CD4-positive, alpha-beta T cell treated with Interferon alpha-2 for 1 hour (primary cell): ENCODE measurements at regions not wholly inside any gene's neighbourhood (a gene's known extent, or its start where the extent isn't known, plus 50 kb on each side); places are given as distances from the start of the nearest gene placed in this dataset.
"Not testable (repeated sequence)": the region's sequence is repeated elsewhere in the genome, so short reads cannot be mapped to it uniquely, and the experiment has no call there.

ENCODE experiments used
- DNase-seq, 2 donors: peaks; one replicate each; pipeline ENCODE4 v3.0.0-alpha.2; 2020 to 2022

DNA sequence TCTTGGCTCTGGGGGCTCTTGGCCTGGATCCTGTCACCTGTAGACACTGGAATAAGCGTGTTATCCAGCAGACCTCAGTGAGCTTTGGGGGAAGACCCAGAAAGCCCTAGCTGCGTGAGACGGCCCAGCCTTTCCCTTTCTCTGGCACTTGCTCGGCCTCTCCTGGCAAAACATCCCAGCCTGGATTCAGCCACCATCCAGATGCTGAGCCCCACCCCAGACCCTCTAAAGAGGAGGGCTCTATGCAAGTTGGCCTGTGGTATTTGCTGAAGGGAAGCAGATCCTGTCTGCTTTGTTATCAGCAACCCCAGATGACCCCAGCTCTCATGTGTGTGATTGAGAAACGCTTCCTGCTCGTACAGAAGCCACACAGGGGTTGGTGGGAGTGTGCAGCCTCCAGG is 267.2 kb downstream of the FAM43A start:
- DNase-seq, result no peak

DNA sequence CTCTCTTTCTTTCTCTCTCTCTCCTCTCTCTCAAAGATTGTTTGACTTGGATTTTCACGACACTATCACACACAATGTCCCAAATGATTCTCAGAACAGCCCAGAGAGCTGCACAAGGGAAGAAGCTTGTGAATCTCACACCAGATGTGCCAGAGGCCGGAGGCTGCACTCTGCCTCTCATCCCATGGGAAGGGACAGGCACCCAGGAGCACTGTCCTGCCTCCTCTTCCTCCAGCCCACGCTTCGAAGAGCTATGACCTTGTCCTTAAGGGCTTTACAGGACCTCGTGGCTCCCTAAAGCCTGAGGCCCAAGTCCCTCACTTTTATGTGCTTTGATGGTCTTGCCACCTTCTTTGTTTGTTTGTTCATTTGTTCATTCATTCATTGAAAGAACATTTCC is 267.6 kb downstream of the FAM43A start:
- no peak for DNase-seq

DNA sequence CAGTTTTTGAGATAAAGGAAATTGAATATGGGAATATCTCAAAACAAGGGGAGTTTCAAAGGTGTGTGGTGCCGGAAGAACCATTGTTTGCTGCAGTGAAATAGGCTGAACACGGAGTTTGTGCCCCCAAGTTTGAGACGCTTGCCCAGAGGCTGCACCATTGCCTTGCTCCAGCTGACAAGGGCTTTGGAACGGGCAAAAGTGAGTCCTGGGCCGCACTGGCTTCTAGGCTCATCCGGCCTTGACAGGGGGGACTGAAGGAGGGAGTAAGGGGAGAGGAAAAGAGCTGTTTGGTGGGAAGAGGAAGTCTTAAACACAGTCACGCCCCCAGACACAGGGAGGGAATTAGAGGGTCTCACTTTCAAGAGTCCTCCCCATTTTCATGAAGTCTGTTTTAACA is 269.9 kb downstream of the FAM43A start:
- no peak for DNase-seq

DNA sequence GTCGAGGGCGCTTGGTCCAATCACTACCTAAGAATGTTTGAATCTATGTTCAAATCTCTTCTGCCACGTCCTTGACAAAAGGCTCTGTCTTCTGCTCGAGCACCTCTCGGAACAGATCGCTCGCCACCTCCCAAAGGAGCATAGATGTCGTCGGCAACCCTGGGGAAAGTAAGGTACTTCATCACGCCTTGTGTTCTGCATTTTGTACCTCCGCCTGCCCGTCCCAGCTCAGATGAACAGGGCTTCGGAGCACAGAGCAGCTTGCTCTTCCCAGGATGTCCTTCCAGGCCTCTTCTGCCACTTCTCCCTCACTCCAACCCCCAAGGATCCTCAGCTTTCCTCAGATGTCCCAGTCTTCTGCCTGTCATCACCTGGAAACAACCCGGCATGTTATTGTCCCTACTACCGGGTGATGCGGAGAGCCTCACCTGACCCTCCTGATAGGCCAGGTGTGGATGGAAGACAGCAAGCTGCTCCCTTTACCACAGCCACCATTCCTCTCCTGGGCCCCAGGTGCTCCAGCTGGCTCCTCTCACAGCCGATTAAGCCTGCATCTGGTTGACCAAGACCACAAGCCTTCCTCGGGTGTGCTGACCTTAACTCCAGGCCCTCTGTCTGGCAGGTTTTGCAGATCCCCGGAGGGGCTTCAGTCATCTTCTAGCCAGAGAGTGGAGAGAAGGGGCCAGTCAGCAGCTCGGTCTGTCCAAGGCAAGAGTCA is 270.5 kb downstream of the FAM43A start:
- DNase-seq, result no peak

DNA sequence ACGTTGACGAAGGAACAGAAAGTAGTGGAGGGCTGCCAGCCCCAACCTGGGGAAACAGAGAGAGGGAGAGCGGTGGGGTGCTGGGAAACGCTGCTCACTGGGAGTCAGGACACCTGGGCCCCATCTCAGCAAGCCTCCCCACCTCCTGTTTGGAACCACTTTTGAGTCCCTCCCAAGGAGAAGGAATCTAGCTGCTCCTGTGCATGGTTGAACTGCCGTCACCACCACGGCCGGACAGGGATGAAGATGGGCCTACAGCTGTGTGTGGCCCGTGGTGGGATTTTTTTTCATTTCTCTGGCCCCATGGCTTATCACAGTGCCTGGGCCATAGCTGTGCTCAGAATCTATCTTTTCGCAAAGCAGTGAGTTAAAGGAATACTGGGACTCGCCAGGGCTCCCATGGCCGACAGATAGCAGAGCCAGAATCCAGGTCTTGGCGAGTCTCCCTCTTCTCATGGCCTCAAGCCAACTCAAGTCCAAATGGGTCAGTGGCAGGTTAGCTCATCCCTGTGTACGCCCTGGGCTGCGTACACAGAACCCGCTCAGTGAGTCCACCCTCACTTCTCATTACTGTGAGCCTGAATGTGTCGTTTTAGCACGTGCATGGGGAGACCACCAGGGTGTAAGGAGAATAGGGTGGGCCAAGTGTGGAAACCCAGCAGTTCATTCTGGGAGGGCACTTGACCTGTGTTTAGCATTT is 271.2 kb downstream of the FAM43A start:
- DNase-seq, result no peak

DNA sequence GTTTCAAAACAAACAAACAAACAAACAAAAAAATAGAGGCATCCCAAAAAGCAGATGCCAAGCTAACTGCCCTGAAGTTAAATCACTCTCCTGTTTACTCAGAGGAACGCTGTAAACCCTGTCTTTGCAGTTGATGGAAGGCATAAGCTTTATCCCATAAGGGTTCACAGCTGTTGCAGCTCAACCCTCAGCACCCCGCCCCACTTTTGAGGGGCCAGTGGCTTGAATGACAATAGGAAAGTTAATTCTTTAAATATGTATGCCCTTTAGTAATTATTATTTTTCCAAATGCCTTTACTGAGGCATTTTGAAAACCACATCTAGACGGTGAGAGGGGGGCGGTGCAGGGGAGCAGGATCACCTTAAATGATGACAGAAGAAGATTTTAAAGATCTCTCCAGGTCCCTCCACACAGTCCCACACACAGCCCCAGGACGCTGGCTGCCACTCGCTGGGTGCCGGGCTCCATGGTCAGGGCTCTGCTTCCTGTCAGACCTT is 272.1 kb downstream of the FAM43A start:
- DNase-seq, result no peak

DNA sequence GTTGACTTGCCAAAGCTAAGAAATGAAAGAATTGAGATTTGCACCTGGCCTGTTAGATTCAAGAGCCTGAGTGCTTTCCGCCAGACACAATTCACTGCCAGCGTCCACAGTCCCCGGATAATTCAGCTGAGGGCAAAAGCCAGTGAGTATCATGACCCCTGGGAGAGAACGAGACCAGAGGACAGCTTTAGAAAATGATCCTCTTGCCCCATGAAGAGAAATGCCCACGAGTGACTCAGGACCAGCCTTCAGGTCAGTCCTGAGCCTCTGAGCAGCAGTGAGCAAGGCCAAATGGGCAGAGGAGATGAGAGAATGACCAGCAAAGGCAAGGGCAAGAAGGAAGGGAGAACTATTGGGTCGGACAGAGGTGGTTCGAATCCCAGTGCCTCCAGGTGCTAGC is 273.5 kb downstream of the FAM43A start:
- DNase-seq, result no peak

DNA sequence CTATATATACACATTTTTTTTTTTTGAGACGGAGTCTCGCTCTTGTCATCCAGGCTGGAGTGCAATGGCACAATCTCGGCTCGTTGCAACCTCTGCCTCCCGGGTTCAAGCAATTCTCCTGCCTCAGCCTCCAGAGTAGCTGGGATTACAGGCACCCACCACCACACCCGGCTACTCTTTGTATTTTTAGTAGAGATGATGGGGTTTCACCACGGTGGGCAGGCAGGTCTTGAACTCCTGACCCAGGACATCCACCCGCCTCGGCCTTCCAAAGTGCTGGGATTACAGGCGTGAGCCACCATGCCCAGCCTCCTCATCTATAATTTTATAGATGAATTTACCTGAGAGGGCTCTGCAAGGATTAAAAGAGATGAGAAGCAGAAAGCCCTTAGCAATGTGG is 274.0 kb downstream of the FAM43A start:
- not testable (repeated sequence) for DNase-seq

DNA sequence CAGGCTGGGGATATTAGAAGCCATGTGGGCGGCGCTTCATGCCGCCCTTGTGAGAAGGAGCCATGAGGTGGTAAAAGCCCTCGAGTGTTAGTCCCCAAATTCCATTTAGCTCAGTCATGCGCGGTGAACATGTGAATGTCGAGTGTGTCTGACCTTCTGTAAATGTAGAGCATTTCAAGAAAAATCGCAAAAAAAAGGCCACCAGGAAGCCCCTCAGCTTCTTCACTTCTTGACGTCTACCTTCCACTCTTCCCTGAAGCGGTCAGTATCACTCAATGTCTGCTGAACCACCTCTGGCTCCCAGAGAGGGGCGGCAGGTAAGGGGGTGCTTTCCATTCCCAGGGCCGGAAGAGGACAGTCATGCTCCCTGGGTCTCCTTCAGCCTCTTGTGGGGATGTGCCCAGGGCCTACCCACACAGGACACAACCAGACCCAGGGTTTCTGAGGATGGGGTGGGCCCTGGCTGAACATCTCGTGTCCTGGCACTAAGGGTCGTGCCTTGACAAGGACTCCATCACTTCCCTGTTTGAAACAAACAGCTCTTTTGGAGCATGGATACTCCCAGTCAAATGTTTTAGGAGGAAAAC is 274.9 kb downstream of the FAM43A start:
- DNase-seq, result no peak

DNA sequence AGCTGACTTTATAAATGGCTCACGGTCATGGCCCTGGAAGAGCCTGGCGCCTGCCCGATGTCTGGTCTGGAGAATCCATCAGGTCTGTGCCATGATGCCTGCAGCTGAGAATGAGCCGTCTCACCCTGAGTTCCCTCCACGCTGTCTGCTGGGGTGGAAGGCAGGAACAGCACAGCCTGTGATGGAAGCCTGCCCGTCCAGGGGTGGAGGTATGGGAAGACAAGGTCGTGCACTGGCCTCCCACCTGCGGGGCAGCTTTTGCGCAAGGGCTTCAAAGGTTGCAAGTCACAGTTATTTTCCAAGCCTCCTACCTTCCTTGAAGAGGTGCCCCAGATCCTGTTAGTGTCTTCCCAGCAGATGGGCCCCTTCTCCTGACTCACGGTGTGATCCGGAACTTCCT is 275.5 kb downstream of the FAM43A start:
- no peak for DNase-seq

DNA sequence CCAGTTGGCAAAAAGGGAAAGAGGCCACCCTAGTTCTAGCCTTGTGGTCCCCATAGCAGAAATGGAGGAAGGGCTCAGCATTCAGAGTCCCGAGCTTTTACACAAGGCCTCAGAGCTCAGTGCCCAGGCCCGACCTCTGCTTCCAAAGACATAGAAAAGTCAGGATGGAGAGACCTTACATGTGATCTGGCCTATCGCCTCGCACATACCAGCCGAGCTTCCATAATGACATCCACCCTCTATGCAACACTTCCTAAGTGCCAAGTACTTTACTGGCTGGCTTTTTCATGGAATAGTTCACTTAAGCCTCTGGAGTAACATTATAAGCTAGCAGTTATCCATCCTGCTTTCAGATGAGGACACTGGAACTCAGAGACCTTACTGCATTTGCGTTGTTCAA is 275.9 kb downstream of the FAM43A start:
- DNase-seq, result no peak

DNA sequence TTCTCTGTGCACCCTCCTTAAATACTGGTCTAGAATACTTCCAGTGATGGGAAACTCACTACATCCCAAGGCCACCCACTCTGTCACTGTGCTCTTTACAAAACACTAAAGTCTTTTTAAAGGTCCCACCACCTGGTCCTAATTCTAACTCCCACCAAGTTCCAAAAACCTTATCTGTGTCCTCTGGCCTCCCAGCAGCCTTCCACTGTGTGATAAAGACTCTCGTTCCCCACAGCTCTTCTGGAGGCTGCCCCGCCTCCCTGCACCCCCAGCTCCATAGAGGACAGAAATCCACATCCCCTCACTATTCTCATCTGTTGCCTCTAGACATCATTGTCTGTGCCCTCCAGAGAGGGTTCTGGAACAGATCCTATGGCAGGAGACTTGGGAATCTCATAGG is 276.4 kb downstream of the FAM43A start:
- no peak for DNase-seq

DNA sequence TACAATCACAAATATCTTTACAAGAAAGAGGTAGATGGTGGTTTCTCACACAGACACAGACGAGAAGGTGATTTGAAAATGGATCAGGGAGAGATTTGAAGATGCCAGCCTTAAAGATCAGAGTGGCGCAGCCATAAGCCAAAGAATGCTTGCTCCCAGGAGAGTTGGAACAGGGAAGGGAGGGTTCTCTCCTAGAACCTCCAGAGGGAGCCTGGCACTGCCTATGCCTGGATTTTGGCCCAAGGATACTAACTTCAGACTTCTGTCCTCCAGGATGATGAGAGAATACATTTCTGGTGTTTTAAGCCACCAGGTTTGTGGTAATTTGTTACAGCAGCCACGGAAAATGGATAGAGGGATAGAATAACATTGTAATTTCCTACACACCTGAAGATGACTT is 279.1 kb downstream of the FAM43A start:
- no peak for DNase-seq

DNA sequence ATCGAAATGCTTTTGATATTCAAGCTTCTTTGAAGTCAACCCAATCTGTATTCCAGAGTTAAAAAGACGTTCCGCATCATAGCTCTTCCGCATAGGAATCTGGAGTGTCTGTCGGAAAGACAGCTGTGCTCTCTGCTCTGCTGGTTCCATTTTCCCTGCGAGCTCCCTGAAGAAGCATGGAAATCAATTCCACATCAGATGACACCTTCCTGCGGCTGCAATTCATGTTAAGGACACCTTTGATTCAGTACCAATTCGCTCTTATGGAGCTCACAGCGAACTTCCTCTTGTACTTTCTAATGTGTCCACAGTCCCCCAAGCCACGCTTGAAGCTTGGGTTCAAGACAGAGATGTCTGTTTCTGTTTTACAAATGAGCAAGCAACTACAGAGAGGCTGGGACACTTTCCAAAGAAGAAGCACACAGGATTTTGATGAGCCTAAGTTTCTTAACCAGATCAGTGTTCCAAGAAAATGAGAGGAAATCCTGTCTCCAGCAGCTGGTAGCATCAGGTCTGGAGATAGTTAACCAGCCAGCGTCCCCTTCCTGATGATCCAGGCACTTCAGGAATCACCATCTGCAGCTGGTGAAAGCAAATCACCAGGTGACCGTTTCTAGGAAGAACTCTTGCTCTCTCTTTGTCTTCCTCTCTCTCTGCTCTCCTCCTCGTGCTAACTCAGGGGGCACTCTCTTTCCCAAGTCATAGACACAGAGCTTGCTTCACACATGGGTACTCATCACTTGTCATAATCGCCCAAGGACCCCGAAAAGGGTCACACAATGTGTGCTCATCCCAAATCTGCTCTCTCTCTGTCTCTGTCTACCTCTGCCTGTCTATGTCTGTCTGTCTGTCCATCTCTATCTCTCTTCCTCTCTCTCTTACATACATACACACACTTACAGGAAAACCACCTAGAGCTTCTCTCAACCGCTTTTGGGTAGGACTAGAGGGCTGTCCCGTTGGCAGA is 281.8 kb downstream of the FAM43A start:
- no peak for DNase-seq

DNA sequence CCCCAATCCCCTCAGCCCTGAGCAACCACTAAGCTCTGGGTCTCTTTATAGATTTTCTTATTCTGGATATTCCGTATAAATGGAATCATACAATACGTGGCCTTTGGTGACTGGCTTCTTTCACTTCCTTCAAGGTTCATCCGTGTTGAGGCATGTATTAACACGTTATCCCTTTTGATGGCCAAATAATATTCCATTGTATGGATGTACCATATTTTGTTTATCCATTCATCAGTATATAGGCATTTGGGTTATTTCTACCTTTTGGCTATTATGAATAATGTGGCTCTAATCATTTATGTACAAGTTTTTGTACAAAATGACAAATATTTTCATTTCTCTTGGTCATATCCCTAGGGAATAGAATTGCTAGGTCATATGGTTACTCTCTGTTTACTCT is 284.4 kb downstream of the FAM43A start:
- no peak for DNase-seq

DNA sequence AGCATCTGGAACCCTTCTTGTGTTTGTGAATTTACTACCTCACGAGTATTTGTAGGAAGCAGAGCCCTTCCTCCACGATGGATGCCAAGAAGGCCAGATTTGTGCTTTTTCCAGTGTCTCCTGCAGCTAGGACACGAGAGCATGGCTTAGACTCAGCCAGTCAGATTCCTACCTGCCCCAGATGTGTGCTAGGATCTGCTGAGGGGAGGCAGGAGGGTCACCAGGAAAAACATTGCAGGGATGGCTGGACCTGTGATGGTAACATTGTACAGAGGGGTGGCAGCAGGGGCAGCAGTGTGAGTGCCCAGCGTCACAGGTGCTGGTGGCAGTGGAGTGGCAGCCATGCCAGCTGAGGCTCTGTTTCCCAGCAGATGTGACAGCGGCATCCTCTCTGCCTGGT is 285.3 kb downstream of the FAM43A start:
- no peak for DNase-seq

DNA sequence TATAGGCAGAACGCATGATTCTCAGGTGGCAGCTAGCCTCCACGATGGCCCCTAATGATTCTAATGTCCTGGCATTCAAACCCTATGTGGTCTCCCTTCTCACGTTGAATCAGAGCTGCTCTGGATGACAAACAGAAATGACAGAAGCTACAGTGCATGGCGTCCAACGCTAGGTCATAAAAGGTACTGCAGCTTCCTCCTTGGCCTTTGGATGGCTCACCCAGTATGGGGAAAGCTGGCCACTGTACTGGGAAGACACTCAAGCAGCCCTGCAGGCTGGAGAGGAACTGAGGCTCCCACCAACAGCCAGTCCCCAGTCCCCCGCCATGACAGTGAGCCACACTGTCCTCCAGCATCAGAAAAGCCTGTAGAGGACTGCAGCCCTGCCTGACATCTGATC is 286.3 kb downstream of the FAM43A start:
- no peak for DNase-seq

DNA sequence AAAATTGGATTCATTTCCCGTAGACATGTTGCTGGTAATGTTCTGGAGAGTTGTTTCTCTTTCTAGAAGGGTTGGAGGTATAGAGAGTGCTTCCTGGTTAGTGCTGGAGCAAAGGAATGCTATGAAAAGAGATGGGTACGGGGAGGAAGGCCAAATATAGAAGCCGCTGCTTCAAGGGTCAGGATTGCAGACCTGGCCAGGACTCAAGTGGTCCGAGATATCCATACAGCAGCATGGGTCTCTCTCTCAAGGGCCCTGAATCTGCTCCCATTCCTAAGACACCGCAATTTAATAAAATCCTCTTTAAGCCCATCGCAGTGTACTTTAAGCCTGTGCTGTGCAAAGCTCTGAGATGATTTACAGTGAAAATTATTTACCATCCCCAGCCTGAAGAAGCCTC is 287.0 kb downstream of the FAM43A start:
- DNase-seq, result no peak

DNA sequence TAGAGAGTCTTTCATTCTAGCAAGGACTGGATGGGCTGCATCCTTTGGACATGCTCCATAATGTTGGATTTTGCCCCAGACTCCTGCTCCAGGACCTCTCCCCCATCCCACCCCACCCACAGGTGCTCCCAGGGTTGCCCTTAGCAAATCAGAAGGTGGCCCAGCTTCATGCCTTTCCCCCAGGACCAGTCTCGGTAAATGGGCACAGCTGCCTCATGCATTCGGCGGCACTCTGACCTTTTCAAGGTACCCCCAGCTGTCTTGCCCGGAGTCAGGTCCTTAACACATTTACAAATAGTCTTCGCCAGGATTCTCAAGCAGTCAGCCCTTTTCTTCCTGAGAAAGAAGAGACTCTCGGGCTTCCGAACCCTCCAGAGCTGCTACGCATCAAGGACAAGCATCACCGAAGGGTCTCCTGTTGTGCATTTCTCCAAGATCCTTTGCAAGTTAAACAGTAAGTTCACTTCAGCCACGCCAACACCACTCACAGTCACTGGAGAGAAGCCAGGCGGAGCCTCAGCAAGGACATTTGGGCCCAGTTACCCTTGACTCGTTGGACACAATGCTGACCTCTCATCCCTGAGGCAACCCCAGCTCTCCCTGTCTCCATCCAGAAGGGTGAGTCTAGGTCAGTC is 287.8 kb downstream of the FAM43A start:
- DNase-seq, result no peak

DNA sequence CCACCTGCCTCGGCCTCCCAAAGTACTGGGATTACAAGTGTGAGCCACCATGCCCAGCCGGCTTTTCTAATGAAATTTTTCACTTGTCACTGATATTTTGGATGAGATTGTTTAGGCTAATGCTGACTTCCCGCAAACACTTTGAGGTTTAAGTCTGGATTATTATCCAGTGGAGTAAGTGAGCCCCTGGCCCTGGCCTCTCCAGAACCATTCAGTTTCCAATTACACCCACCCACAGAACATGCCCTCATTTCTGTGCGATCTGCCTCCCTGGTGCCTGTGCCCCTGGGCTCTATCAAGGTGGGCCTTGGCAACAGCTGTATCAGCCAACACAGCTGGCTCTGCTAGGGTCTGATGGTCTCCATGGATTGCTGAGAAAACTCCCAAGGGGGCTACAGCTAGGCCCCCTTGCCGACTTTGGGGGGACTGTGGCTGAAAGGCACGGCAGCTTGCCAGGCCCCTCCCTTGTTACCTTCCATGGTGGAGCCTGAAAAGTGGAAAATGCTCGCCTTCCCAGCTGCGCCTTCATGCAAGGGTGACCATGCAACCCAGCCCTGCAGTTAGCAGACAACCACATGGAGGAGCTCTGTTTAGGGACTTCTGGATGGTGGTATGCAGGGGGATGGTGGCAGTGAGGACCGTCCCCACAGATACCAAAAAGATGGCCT is 288.9 kb downstream of the FAM43A start:
- DNase-seq, result no peak

DNA sequence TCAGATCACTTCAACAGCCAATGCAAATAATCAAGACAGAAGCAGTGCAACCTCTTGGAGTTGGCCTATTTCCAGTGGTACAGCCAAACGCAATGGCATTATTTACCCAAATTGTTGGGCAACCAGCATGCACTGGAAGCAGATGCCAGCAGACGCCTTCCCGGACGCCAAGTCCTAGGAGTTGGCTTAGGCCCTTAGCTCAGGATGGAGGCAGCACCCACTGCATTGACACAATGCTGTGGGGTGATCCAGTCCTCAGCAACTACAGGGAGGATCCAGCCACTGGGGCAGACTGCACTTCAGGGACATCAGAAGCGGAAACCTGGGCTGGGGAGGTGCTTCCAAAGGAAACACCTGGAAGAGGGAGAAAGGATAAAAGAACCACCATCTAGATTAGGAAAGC is 290.4 kb downstream of the FAM43A start:
- DNase-seq, result no peak

DNA sequence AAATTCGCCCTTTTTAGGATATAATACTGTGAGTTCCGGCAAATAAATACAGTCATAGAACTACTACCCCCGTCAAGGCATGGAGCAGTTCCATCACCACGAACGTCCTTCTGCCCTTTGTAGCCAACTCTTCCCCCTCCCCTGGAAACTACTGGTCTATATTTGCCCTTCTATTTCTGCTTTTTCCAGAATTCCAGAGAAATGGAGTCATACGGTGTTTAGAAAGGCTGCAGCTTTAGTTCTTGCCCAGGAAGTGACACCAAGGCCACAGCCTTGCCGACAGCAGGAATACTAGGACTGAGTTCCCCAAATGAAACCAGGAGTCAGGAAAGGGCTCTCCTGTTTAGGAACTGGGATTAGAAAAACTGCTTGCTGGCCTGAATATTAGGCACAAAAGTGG is 291.2 kb downstream of the FAM43A start:
- DNase-seq, result no peak
